ENCODE measurements at regions not wholly inside any gene's neighbourhood (a gene's known extent, or its start where the extent isn't known, plus 50 kb on each side); places are given as distances from the start of the nearest gene placed in this dataset.

- in situ Hi-C loops (cut with HindIII; ENCODE audit: low sequenced_read_pairs): loop anchor here (5.0 kb wide), 2 partner anchors 65 kb away; no protein-coding TSS in a partner anchor
- TF ChIP-seq, protein P1, sequence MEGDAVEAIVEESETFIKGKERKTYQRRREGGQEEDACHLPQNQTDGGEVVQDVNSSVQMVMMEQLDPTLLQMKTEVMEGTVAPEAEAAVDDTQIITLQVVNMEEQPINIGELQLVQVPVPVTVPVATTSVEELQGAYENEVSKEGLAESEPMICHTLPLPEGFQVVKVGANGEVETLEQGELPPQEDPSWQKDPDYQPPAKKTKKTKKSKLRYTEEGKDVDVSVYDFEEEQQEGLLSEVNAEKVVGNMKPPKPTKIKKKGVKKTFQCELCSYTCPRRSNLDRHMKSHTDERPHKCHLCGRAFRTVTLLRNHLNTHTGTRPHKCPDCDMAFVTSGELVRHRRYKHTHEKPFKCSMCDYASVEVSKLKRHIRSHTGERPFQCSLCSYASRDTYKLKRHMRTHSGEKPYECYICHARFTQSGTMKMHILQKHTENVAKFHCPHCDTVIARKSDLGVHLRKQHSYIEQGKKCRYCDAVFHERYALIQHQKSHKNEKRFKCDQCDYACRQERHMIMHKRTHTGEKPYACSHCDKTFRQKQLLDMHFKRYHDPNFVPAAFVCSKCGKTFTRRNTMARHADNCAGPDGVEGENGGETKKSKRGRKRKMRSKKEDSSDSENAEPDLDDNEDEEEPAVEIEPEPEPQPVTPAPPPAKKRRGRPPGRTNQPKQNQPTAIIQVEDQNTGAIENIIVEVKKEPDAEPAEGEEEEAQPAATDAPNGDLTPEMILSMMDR (IDR thresholded peaks at IDR 0.05; ENCODE audit: low read depth, low read length, missing control alignments): no peak
- H3K4me3 ChIP-seq (ENCODE audit: low read depth, low read length): no peak overlapping the region
- DNase-seq (ENCODE audit: low read depth): no peak
These were observed 103.8 kb downstream of the DLL1 start for GRCh38 chr6:170186941-170187668.

- no peak overlapping the region for H3K4me3 ChIP-seq (ENCODE audit: low read depth, low read length)
- TF ChIP-seq, protein P1 (IDR thresholded peaks at IDR 0.05; ENCODE audit: low read depth, low read length, missing control alignments): no peak
- in situ Hi-C loops (cut with HindIII; ENCODE audit: low sequenced_read_pairs): loop anchor here (5.0 kb wide), 2 partner anchors 64 to 66 kb away; no protein-coding TSS in a partner anchor
- no peak for DNase-seq (ENCODE audit: low read depth)
These were observed 104.6 kb downstream of the DLL1 start for GRCh38 chr6:170186006-170186935.

- no peak for DNase-seq (ENCODE audit: low read depth)
- in situ Hi-C loops (cut with HindIII; ENCODE audit: low sequenced_read_pairs): loop anchor here (5.0 kb wide), 2 partner anchors 63 to 67 kb away; no protein-coding TSS in a partner anchor
These were observed 105.5 kb downstream of the DLL1 start for GRCh38 chr6:170185175-170185978.

DNA sequence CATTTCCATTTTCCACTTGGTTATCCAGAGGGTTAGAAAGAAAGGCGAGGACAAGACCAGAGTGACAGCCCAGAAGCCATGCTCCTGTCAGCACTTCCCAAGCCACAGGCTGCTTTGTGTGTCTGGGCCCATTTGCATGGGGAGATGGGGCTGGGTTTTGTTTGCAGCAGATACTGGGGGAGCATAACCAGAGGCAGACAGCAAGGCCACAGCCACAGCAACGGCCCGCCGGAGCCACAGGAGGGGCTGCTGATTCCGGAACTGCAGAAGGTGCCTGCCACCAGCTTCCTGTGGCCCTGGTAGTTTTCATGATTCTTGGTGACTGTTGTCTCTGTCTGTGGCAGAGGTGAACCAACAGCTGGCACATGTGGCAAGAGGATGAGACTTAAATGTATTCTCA lies 106.6 kb downstream of the DLL1 start:
- no peak for DNase-seq (ENCODE audit: low read depth)
- in situ Hi-C loops (cut with HindIII; ENCODE audit: low sequenced_read_pairs): no loop called here
- TF ChIP-seq, protein P1 (IDR thresholded peaks at IDR 0.05; ENCODE audit: low read depth, low read length, missing control alignments): no peak

More at GRCh38 chr6:170185175-170185978, 105.5 kb downstream of the DLL1 start:
- H3K4me3 ChIP-seq (ENCODE audit: low read depth, low read length): no peak overlapping the region
- TF ChIP-seq, protein P1 (IDR thresholded peaks at IDR 0.05; ENCODE audit: low read depth, low read length, missing control alignments): no peak

DNA sequence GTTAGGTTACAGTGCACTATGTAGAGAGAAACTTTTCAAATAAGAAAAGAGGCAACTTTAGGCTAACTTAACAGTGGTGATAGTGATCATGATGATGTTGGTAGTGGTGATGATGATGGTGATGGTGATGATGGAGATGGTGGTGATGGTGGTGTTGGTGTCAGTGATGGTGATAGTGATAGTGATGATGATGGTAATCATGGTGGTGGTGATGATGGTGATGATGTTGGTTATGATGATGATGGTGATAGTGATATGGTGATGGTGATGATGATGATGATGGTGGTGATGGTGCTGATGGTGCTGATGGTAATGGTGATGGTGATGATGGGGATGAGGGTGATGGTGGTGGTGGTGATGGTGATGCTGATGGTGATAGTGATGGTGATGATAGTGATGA lies 107.4 kb downstream of the DLL1 start:
- in situ Hi-C loops (cut with HindIII; ENCODE audit: low sequenced_read_pairs): no loop called here
- H3K4me3 ChIP-seq (ENCODE audit: low read depth, low read length): no peak overlapping the region
- TF ChIP-seq, protein P1 (IDR thresholded peaks at IDR 0.05; ENCODE audit: low read depth, low read length, missing control alignments): no peak
- DNase-seq (ENCODE audit: low read depth): no peak

More for the DNA sequence above, 106.6 kb downstream of the DLL1 start:
- no peak overlapping the region for H3K4me3 ChIP-seq (ENCODE audit: low read depth, low read length)

DNA sequence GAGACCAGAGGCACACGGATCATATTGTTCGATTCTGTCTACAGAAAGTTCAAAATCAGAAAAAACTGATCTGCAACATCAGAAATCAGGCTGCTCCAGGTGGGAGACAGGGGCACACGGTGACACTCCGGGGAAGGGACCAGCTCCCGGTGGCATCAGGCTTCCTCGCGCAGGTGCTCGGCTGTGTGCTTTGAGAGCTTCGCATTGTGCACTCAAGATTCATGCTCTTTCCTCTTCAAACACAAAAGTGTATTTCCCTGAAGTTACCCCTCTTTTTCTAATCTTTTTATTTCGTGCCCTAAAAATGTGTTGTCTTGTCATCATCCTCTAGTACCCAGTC lies 108.1 kb downstream of the DLL1 start:
- TF ChIP-seq, protein P1 (IDR thresholded peaks at IDR 0.05; ENCODE audit: low read depth, low read length, missing control alignments): no peak
- DNase-seq (ENCODE audit: low read depth): no peak
- in situ Hi-C loops (cut with HindIII; ENCODE audit: low sequenced_read_pairs): no loop called here
- H3K4me3 ChIP-seq (ENCODE audit: low read depth, low read length): no peak overlapping the region

All from astrocyte of the cerebellum (primary cell).